SK-N-SH (cell line): ENCODE measurements at regions not wholly inside any gene's neighbourhood (a gene's known extent, or its start where the extent isn't known, plus 50 kb on each side); places are given as distances from the start of the nearest gene placed in this dataset.

Source experiments
- CTCF ChIA-PET: fragments of 300-600, 350-600 bp; formaldehyde crosslinking; extraction: SDS; loops from one replicate; lab custom pipeline; 2021; lab: Yijun Ruan, JAX
- POLR2A ChIA-PET: fragments of 350-600 bp; sonication (Branson Sonifier 250); formaldehyde crosslinking; extraction: SDS; loops from one replicate; lab custom pipeline; 2020; ENCODE audit warnings: antibody characterized with exemption, inconsistent platforms; lab: Yijun Ruan, JAX
- DNase-seq: peaks from one replicate; pipeline ENCODE4 v3.0.0; 2012
- H2AFZ ChIP-seq: fragments of 200-600 bp; sonication (generic); 2 replicates; pipeline ENCODE4 v1.8.1; 2016; ENCODE audit warnings: antibody characterized with exemption, mild to moderate bottlenecking, low read depth
- H3F3A ChIP-seq: fragments of 200-600 bp; sonication (generic); replicated peaks from 2 replicates; pipeline ENCODE3; 2016; ENCODE audit warnings: antibody characterized with exemption, mild to moderate bottlenecking; ENCODE audit not compliant: insufficient read depth
- H3K27ac ChIP-seq, 2 experiments: fragments of 200-500 bp in 1 of 2; fragments of 200-600 bp in 1 of 2; sonication (Bioruptor generic) in 1 of 2; sonication (generic), shearing (Covaris generic) in 1 of 2; 2 replicates each; pipeline versions ENCODE4 v1.5.1 to v1.6.1; 2014 to 2016; ENCODE audit warnings: low read depth in 2 of 2, inconsistent platforms in 1 of 2, low read length in 1 of 2, mild to moderate bottlenecking in 1 of 2, mixed read lengths in 1 of 2
- H3K27me3 ChIP-seq: fragments of 200-600 bp; sonication (generic), shearing (Covaris generic); 2 replicates; pipeline ENCODE4 v1.6.1; 2016; ENCODE audit warnings: mixed run types; ENCODE audit not compliant: insufficient read depth
- H3K36me3 ChIP-seq, 2 experiments: fragments of 200-500 bp in 1 of 2; fragments of 200-600 bp in 1 of 2; sonication (Bioruptor generic) in 1 of 2; sonication (generic) in 1 of 2; replicated peaks in 1 of 2; 2 replicates each; pipeline versions ENCODE3 to v1.5.1; 2014 to 2016; ENCODE audit warnings: low read length in 1 of 2, mild to moderate bottlenecking in 1 of 2; ENCODE audit not compliant: insufficient read depth in 2 of 2, control insufficient read depth in 1 of 2
- H3K4me1 ChIP-seq, 2 experiments: fragments of 200-500 bp in 1 of 2; fragments of 200-600 bp in 1 of 2; sonication (Bioruptor generic) in 1 of 2; sonication (generic), shearing (Covaris generic) in 1 of 2; 2 replicates each; pipeline versions ENCODE4 v1.5.1 to v1.6.1; 2014 to 2016; ENCODE audit warnings: low read depth in 1 of 2, low read length in 1 of 2, mixed run types in 1 of 2; ENCODE audit not compliant: insufficient read depth in 2 of 2, control insufficient read depth in 1 of 2
- H3K4me2 ChIP-seq: fragments of 200-600 bp; sonication (generic), shearing (Covaris generic); 2 replicates; pipeline ENCODE4 v1.6.1; 2017; ENCODE audit warnings: mixed run types
- H3K4me3 ChIP-seq, 2 experiments: fragments of 200-500 bp in 1 of 2; fragments of 200-600 bp in 1 of 2; sonication (Bioruptor generic) in 1 of 2; sonication (generic), shearing (Covaris generic) in 1 of 2; 2 replicates each; pipeline versions ENCODE4 v1.5.1 to v1.8.1; 2014 to 2016; ENCODE audit warnings: low read depth in 2 of 2, inconsistent platforms in 1 of 2, low read length in 1 of 2, mild to moderate bottlenecking in 1 of 2, mixed read lengths in 1 of 2, moderate library complexity in 1 of 2
- H3K79me2 ChIP-seq: fragments of 200-600 bp; sonication (generic); 2 replicates; pipeline ENCODE4 v1.8.1; 2017; ENCODE audit warnings: mild to moderate bottlenecking; ENCODE audit not compliant: insufficient read depth
- H3K9ac ChIP-seq: fragments of 200-600 bp; sonication (generic); 2 replicates; pipeline ENCODE4 v1.6.1; 2017; ENCODE audit warnings: mixed run types
- H3K9me2 ChIP-seq: fragments of 200-600 bp; sonication (generic); 2 replicates; pipeline ENCODE4 v1.6.1; 2017; ENCODE audit warnings: mixed run types
- H3K9me3 ChIP-seq: fragments of 200-600 bp; sonication (generic); 2 replicates; pipeline ENCODE4 v1.6.1; 2017; ENCODE audit warnings: mixed run types, mild to moderate bottlenecking, moderate library complexity
- H4K20me1 ChIP-seq: fragments of 200-600 bp; sonication (generic); 2 replicates; pipeline ENCODE4 v1.6.1; 2017; ENCODE audit warnings: mild to moderate bottlenecking, mixed run types; ENCODE audit not compliant: insufficient read depth
- CHD2 ChIP-seq: fragments of 150-350 bp; IDR thresholded peaks from 2 replicates; pipeline ENCODE4 v1.6.1; 2018; ENCODE audit warnings: low read length; ENCODE audit not compliant: partially characterized antibody
- ELF1 ChIP-seq: IDR thresholded peaks from 2 replicates; pipeline ENCODE4 v1.4.0; 2012
- FOXJ3 ChIP-seq: sonication (generic); formaldehyde crosslinking; IDR thresholded peaks from 2 replicates; pipeline ENCODE4 v1.5.1; 2020; ENCODE audit warnings: mild to moderate bottlenecking, missing genetic modification reagents
- FOXM1 ChIP-seq: IDR thresholded peaks from 2 replicates; pipeline ENCODE4 v1.4.0; 2012; ENCODE audit warnings: low read depth, mild to moderate bottlenecking
- GABPA ChIP-seq: IDR thresholded peaks from 2 replicates; pipeline ENCODE4 v1.4.0; 2012; ENCODE audit warnings: low read depth, mild to moderate bottlenecking
- GATA2 ChIP-seq: sonication (generic); formaldehyde crosslinking; IDR thresholded peaks from 2 replicates; pipeline ENCODE4 v1.5.0; 2020; ENCODE audit warnings: mild to moderate bottlenecking, missing genetic modification reagents
- JUND ChIP-seq: IDR thresholded peaks from 2 replicates; pipeline ENCODE4 v1.4.0; 2012
- MEF2A ChIP-seq: IDR thresholded peaks from 2 replicates; pipeline ENCODE4 v1.4.0; 2012; ENCODE audit warnings: low read depth, borderline replicate concordance
- MXI1 ChIP-seq: IDR thresholded peaks from 2 replicates; pipeline ENCODE4 v1.6.1; 2012; ENCODE audit warnings: mild to moderate bottlenecking, low read depth, low read length, improper control_type of control experiment
- NFIC ChIP-seq: IDR thresholded peaks from 2 replicates; pipeline ENCODE4 v1.4.0; 2012; ENCODE audit warnings: borderline replicate concordance
- NRF1 ChIP-seq: IDR thresholded peaks from 2 replicates; pipeline ENCODE4 v1.6.1; 2012; ENCODE audit warnings: low read depth, mild to moderate bottlenecking, low read length
- PBX3 ChIP-seq: IDR thresholded peaks from 2 replicates; pipeline ENCODE4; 2012
- RAD21 ChIP-seq: IDR thresholded peaks from 2 replicates; pipeline ENCODE4 v1.6.1; 2012; ENCODE audit warnings: mild to moderate bottlenecking, low read length
- RCOR1 ChIP-seq: fragments of 150-350 bp; IDR thresholded peaks from 2 replicates; pipeline ENCODE4 v1.6.1; 2017; ENCODE audit warnings: antibody characterized with exemption, low read length
- REST ChIP-seq: IDR thresholded peaks from 2 replicates; pipeline ENCODE4 v1.6.1; 2012; ENCODE audit warnings: mild to moderate bottlenecking, low read depth, low read length, moderate library complexity
- SMC3 ChIP-seq: IDR thresholded peaks from 2 replicates; pipeline ENCODE4 v1.6.1; 2012; ENCODE audit warnings: low read depth, low read length, improper control_type of control experiment
- TAF1 ChIP-seq: IDR thresholded peaks from 2 replicates; pipeline ENCODE4 v1.6.1; 2012; ENCODE audit warnings: low read depth, mild to moderate bottlenecking, low read length, moderate library complexity, borderline replicate concordance
- TCF12 ChIP-seq: IDR thresholded peaks from 2 replicates; pipeline ENCODE4 v1.4.0; 2012
- USF1 ChIP-seq: IDR thresholded peaks from 2 replicates; pipeline ENCODE4 v1.4.0; 2012; ENCODE audit warnings: low read depth, borderline replicate concordance
- YY1 ChIP-seq: IDR thresholded peaks from 2 replicates; pipeline ENCODE4 v1.4.0; 2012; ENCODE audit warnings: low read depth, mild to moderate bottlenecking
- WGBS: methylation state at CpG from one replicate; pipeline ENCODE4 v1.1.6; 2017; ENCODE audit warnings: low lambda C conversion rate; 5-methylcytosine and 5-hydroxymethylcytosine counted together

GRCh38 chr13:46982856-46983582, 86.2 kb upstream of the HTR2A start:
- CTCF ChIA-PET: interaction anchor here (1.3 kb wide), 1 partner anchor 9 kb away, joined by 6 read pairs; no protein-coding TSS in a partner anchor
- H3K9ac ChIP-seq: no peak overlapping the region
- no peaks in the 10 kb centered on the region for H3K27me3 ChIP-seq
- no peaks in the 10 kb centered on the region for H3K79me2 ChIP-seq
- H3F3A ChIP-seq: no peaks in the 10 kb centered on the region
- no peak overlapping the region for H3K4me2 ChIP-seq
- TF ChIP-seq MEF2A: no peak
- no peak for TF ChIP-seq MXI1
- TF ChIP-seq NRF1: no peak
- TF ChIP-seq RCOR1: no peak
- TF ChIP-seq GABPA: no peak
- H4K20me1 ChIP-seq: no peaks in the 10 kb centered on the region
- no peak overlapping the region for H3K4me3 ChIP-seq
- no peak overlapping the region for H2AFZ ChIP-seq
- H3K9me3 ChIP-seq: no peaks in the 10 kb centered on the region
- H3K27ac ChIP-seq: no peak overlapping the region
- H3K4me1 ChIP-seq: no peaks in the 10 kb centered on the region
- POLR2A ChIA-PET: no interaction called here
- H3K36me3 ChIP-seq: no peaks in the 10 kb centered on the region
- no peaks in the 10 kb centered on the region for H3K9me2 ChIP-seq
- 64% methylated on average over 3 of the region's 3 CpGs for WGBS
- no peak for DNase-seq

GRCh38 chr13:46975173-46975572, 78.3 kb upstream of the HTR2A start:
- ChIA-PET CTCF (interaction anchor here (1.2 to 2.7 kb wide), 8 partner anchors 12 to 800 kb away, joined by 3 to 20 read pairs (median 8); no protein-coding TSS in a partner anchor), POLR2A (no interaction called here)
- peaks cover 0 to 4% of the 10 kb centered on the region in 2 experiments for H3K36me3 ChIP-seq
- no peak overlapping the region for H3K9ac ChIP-seq
- no peaks in the 10 kb centered on the region for H4K20me1 ChIP-seq
- no peaks in the 10 kb centered on the region for H3K27me3 ChIP-seq
- H2AFZ ChIP-seq: no peak overlapping the region
- no peak for TF ChIP-seq GABPA
- TF ChIP-seq MEF2A: no peak
- no peak for TF ChIP-seq FOXM1
- no peak for TF ChIP-seq YY1
- TF ChIP-seq TCF12: no peak
- no peak for TF ChIP-seq SMC3
- no peak for TF ChIP-seq PBX3
- TF ChIP-seq JUND: no peak
- no peak for TF ChIP-seq GATA2
- no peak for TF ChIP-seq CHD2
- TF ChIP-seq NFIC: no peak
- TF ChIP-seq USF1: no peak
- TF ChIP-seq NRF1: no peak
- TF ChIP-seq RAD21: no peak
- no peak for TF ChIP-seq ELF1
- no peak for TF ChIP-seq TAF1
- TF ChIP-seq REST: no peak
- TF ChIP-seq FOXJ3 (CRISPR knock-in tag): no peak
- H3K4me3 ChIP-seq: no peak overlapping the region
- H3K9me2 ChIP-seq: no peaks in the 10 kb centered on the region
- DNase-seq: no peak
- no peak overlapping the region for H3K27ac ChIP-seq
- no peak overlapping the region for H3K4me2 ChIP-seq
- no peaks in the 10 kb centered on the region for H3F3A ChIP-seq
- H3K9me3 ChIP-seq: peaks cover 13% of the 10 kb centered on the region; the same call in 1 of the 2 replicates
- no peaks in the 10 kb centered on the region for H3K4me1 ChIP-seq
- no peaks in the 10 kb centered on the region for H3K79me2 ChIP-seq
